ENCODE measurements at regions not wholly inside any gene's neighbourhood (a gene's known extent, or its start where the extent isn't known, plus 50 kb on each side); places are given as distances from the start of the nearest gene placed in this dataset.

GRCh38 chr15:62799037-62799436 is 243.5 kb upstream of the TPM1 start:
- Histone ChIP-seq H3K9ac (ENCODE audit: low read length) (no peak overlapping the region), H2AFZ (ENCODE audit: low read depth, low read length) (no peak overlapping the region), H3K36me3 (ENCODE audit: insufficient read depth, low read length) (no peaks in the 10 kb centered on the region), H3K27me3 (ENCODE audit: insufficient read depth, low read depth, low read length) (no peaks in the 10 kb centered on the region), H3K4me3 (ENCODE audit: low read length) (no peak overlapping the region), H3K79me2 (replicated peaks; ENCODE audit: insufficient read depth, low read length) (no peaks in the 10 kb centered on the region), H3F3A (ENCODE audit: insufficient read depth, low read length, poor library complexity, severe bottlenecking) (no peaks in the 10 kb centered on the region), H4K20me1 (ENCODE audit: insufficient read depth) (no peaks in the 10 kb centered on the region), H3K9me3 (ENCODE audit: low read length) (no peaks in the 10 kb centered on the region), H3K9me2 (ENCODE audit: insufficient read depth, low read length) (no peaks in the 10 kb centered on the region), H3K4me2 (ENCODE audit: low read length) (no peak overlapping the region), H3K27ac (ENCODE audit: low read length) (no peak overlapping the region)
- TF ChIP-seq RAD21 (conservative IDR thresholded peaks at IDR 0.05) (no peak), TAF1 (IDR thresholded peaks at IDR 0.05; ENCODE audit: low read depth) (no peak), MXI1 (conservative IDR thresholded peaks at IDR 0.05; ENCODE audit: poor library complexity, severe bottlenecking) (no peak), EZH2 (IDR thresholded peaks at IDR 0.05; ENCODE audit: borderline replicate concordance, insufficient read depth, low read length, poor library complexity, severe bottlenecking) (no peak)

DNA sequence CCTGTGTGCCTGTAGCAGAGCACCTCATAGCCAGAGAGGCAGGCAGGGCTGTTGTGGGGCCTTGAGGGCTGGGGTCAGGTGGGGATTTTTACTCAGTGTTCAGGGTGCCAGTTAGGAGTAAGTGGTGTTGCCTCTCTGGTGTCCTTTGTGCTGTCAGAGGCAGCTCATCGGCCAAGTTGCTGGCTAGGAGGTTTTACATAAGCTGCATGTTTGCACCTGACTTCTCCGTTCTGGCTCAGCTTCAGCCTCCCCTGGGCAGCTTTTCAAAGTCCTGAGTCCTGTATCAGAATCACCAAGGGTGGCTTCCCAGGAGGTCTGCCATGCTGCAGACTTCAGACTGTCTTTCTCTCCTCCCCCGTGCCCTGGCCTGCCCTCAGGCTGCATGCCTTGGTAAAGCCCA is 242.6 kb upstream of the TPM1 start:
- Histone ChIP-seq H3K27ac (ENCODE audit: low read length) (no peak overlapping the region), H4K20me1 (ENCODE audit: insufficient read depth) (no peaks in the 10 kb centered on the region), H3K9me2 (ENCODE audit: insufficient read depth, low read length) (no peaks in the 10 kb centered on the region), H3F3A (ENCODE audit: insufficient read depth, low read length, poor library complexity, severe bottlenecking) (no peaks in the 10 kb centered on the region), H3K9ac (ENCODE audit: low read length) (no peak overlapping the region), H2AFZ (ENCODE audit: low read depth, low read length) (no peak overlapping the region), H3K4me2 (ENCODE audit: low read length) (no peak overlapping the region), H3K27me3 (ENCODE audit: insufficient read depth, low read depth, low read length) (no peaks in the 10 kb centered on the region), H3K9me3 (ENCODE audit: low read length) (no peaks in the 10 kb centered on the region), H3K36me3 (ENCODE audit: insufficient read depth, low read length) (no peaks in the 10 kb centered on the region), H3K79me2 (replicated peaks; ENCODE audit: insufficient read depth, low read length) (no peaks in the 10 kb centered on the region), H3K4me3 (ENCODE audit: low read length) (no peak overlapping the region)
- TF ChIP-seq MXI1 (conservative IDR thresholded peaks at IDR 0.05; ENCODE audit: poor library complexity, severe bottlenecking), result no peak
- TF ChIP-seq, protein P1, sequence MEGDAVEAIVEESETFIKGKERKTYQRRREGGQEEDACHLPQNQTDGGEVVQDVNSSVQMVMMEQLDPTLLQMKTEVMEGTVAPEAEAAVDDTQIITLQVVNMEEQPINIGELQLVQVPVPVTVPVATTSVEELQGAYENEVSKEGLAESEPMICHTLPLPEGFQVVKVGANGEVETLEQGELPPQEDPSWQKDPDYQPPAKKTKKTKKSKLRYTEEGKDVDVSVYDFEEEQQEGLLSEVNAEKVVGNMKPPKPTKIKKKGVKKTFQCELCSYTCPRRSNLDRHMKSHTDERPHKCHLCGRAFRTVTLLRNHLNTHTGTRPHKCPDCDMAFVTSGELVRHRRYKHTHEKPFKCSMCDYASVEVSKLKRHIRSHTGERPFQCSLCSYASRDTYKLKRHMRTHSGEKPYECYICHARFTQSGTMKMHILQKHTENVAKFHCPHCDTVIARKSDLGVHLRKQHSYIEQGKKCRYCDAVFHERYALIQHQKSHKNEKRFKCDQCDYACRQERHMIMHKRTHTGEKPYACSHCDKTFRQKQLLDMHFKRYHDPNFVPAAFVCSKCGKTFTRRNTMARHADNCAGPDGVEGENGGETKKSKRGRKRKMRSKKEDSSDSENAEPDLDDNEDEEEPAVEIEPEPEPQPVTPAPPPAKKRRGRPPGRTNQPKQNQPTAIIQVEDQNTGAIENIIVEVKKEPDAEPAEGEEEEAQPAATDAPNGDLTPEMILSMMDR (IDR thresholded peaks at IDR 0.05; ENCODE audit: poor library complexity, severe bottlenecking), result no peak
- no peak for TF ChIP-seq RAD21 (conservative IDR thresholded peaks at IDR 0.05)
- TF ChIP-seq EZH2 (IDR thresholded peaks at IDR 0.05; ENCODE audit: borderline replicate concordance, insufficient read depth, low read length, poor library complexity, severe bottlenecking), result no peak
- TF ChIP-seq, protein P2, sequence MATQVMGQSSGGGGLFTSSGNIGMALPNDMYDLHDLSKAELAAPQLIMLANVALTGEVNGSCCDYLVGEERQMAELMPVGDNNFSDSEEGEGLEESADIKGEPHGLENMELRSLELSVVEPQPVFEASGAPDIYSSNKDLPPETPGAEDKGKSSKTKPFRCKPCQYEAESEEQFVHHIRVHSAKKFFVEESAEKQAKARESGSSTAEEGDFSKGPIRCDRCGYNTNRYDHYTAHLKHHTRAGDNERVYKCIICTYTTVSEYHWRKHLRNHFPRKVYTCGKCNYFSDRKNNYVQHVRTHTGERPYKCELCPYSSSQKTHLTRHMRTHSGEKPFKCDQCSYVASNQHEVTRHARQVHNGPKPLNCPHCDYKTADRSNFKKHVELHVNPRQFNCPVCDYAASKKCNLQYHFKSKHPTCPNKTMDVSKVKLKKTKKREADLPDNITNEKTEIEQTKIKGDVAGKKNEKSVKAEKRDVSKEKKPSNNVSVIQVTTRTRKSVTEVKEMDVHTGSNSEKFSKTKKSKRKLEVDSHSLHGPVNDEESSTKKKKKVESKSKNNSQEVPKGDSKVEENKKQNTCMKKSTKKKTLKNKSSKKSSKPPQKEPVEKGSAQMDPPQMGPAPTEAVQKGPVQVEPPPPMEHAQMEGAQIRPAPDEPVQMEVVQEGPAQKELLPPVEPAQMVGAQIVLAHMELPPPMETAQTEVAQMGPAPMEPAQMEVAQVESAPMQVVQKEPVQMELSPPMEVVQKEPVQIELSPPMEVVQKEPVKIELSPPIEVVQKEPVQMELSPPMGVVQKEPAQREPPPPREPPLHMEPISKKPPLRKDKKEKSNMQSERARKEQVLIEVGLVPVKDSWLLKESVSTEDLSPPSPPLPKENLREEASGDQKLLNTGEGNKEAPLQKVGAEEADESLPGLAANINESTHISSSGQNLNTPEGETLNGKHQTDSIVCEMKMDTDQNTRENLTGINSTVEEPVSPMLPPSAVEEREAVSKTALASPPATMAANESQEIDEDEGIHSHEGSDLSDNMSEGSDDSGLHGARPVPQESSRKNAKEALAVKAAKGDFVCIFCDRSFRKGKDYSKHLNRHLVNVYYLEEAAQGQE (IDR thresholded peaks at IDR 0.05; ENCODE audit: borderline replicate concordance), result no peak
- no peak for TF ChIP-seq TAF1 (IDR thresholded peaks at IDR 0.05; ENCODE audit: low read depth)
- TF ChIP-seq SMC3 (conservative IDR thresholded peaks at IDR 0.05; ENCODE audit: poor library complexity), result no peak
- no peak for TF ChIP-seq POLR2AphosphoS5 (IDR thresholded peaks at IDR 0.05)
- TF ChIP-seq EP300 (conservative IDR thresholded peaks at IDR 0.05; ENCODE audit: poor library complexity, severe bottlenecking), result no peak
